ENCODE measurements at regions not wholly inside any gene's neighbourhood (a gene's known extent, or its start where the extent isn't known, plus 50 kb on each side); places are given as distances from the start of the nearest gene placed in this dataset.
"Not testable (repeated sequence)": the region's sequence is repeated elsewhere in the genome, so short reads cannot be mapped to it uniquely, and the experiment has no call there.

- no peaks in the 10 kb centered on the region for H3K36me3 Mint-ChIP-seq (ENCODE audit: low read depth)
- ATAC-seq (replicated peaks), result no peak
- no peaks in the 10 kb centered on the region for H3K4me1 Mint-ChIP-seq
- H3K27ac Mint-ChIP-seq, result no peak overlapping the region
- no peaks in the 10 kb centered on the region for H3K9me3 Mint-ChIP-seq
- no peak overlapping the region for H3K4me3 Mint-ChIP-seq
- no peaks in the 10 kb centered on the region for H3K27me3 Mint-ChIP-seq
Measured at GRCh38 chr5:28296254-28297013, 1258.0 kb upstream of the CDH9 start.

- not testable (repeated sequence) for H3K36me3 Mint-ChIP-seq (ENCODE audit: low read depth); H3K9me3 Mint-ChIP-seq; H3K4me1 Mint-ChIP-seq; H3K4me3 Mint-ChIP-seq; H3K27me3 Mint-ChIP-seq; ATAC-seq (replicated peaks); H3K27ac Mint-ChIP-seq
Measured at GRCh38 chr5:28287021-28287420, 1248.6 kb upstream of the CDH9 start.

- Mint-ChIP-seq H3K27me3 (no peaks in the 10 kb centered on the region), H3K4me1 (no peaks in the 10 kb centered on the region)
- no peak for ATAC-seq (replicated peaks)
Measured at GRCh38 chr5:28286566-28286965, 1248.2 kb upstream of the CDH9 start.

GRCh38 chr5:28284788-28285187 is 1246.4 kb upstream of the CDH9 start:
- Mint-ChIP-seq H3K27ac (no peak overlapping the region), H3K36me3 (ENCODE audit: low read depth) (no peaks in the 10 kb centered on the region), H3K27me3 (no peaks in the 10 kb centered on the region), H3K9me3 (peaks cover 4% of the 10 kb centered on the region), H3K4me1 (no peaks in the 10 kb centered on the region), H3K4me3 (no peak overlapping the region)
- no peak for ATAC-seq (replicated peaks)

More at GRCh38 chr5:28286566-28286965, 1248.2 kb upstream of the CDH9 start:
- Mint-ChIP-seq H3K4me3 (no peak overlapping the region), H3K36me3 (ENCODE audit: low read depth) (no peaks in the 10 kb centered on the region), H3K9me3 (peaks cover 4% of the 10 kb centered on the region), H3K27ac (no peak overlapping the region)

DNA sequence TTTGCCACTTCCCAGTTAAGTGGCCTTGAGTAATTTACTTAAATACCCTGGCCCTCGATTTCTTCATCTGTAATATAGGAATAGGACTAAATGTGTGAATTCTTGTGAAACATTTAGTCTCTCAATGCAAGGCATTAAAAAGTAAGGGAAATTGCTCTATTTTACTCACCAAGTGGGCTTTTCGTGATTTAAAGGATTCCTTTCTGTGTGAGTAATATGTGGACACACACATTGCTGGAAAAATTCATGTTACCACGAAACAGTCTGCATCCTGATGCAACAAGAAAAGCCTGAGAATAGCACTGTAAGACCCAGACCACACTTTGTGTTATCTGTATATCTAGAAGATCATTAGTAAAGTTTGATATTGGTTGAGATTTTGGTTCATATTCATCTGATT is 1243.0 kb upstream of the CDH9 start:
- ATAC-seq (replicated peaks), result no peak
- Mint-ChIP-seq H3K36me3 (ENCODE audit: low read depth) (no peaks in the 10 kb centered on the region), H3K27me3 (no peaks in the 10 kb centered on the region), H3K9me3 (no peaks in the 10 kb centered on the region), H3K27ac (no peak overlapping the region), H3K4me1 (no peaks in the 10 kb centered on the region), H3K4me3 (no peak overlapping the region)

GRCh38 chr5:28275931-28276330 is 1237.5 kb upstream of the CDH9 start:
- ATAC-seq (replicated peaks), result no peak
- Mint-ChIP-seq H3K4me1 (no peaks in the 10 kb centered on the region), H3K27me3 (no peaks in the 10 kb centered on the region), H3K9me3 (no peaks in the 10 kb centered on the region), H3K4me3 (no peak overlapping the region), H3K36me3 (ENCODE audit: low read depth) (no peaks in the 10 kb centered on the region), H3K27ac (no peak overlapping the region)

DNA sequence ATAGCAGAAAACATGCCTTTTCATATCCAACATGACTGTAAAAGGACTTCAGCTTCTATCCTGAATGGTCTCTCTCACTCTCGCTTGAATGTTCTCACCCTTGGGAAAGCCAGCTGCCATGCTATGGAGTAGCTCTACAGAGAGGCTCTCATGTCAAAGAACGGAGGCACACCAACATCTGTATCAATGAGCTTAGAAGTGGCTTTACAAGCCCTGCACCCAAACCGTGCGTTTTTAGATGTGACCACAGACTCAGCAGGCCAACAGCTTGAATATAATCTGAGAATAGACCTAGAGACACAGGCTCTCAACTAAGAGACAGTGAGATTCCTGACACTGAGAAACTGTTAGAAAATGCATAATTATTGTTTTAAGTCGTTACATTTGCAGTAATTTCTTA is 1231.6 kb upstream of the CDH9 start:
- Mint-ChIP-seq H3K27ac (no peak overlapping the region), H3K36me3 (ENCODE audit: low read depth) (no peaks in the 10 kb centered on the region), H3K4me3 (no peak overlapping the region), H3K9me3 (peaks cover 20% of the 10 kb centered on the region), H3K27me3 (no peaks in the 10 kb centered on the region), H3K4me1 (no peaks in the 10 kb centered on the region)
- no peak for ATAC-seq (replicated peaks)

DNA sequence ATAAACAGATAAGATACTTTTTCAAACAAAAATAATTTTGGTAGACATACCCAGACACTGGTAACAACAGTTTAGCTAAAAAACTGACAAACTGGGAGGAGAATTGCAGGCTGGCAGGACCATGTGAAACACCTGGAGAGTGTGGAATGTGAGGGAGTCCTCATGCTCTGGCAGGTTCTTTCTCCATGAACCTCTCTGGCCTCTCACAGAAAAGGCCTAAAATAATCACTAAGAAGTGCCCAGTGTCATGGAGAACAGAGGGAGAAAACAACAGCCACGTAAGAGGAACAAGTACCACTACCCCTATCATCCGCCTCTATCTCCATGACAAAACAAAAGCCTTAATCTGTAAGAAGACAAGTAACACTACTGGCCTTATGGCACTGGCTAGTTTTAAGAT is 1227.5 kb upstream of the CDH9 start:
- peaks cover 20% of the 10 kb centered on the region for H3K9me3 Mint-ChIP-seq
- no peak overlapping the region for H3K4me3 Mint-ChIP-seq
- no peak overlapping the region for H3K27ac Mint-ChIP-seq
- no peaks in the 10 kb centered on the region for H3K4me1 Mint-ChIP-seq
- H3K36me3 Mint-ChIP-seq (ENCODE audit: low read depth), result no peaks in the 10 kb centered on the region
- no peak for ATAC-seq (replicated peaks)
- no peaks in the 10 kb centered on the region for H3K27me3 Mint-ChIP-seq

DNA sequence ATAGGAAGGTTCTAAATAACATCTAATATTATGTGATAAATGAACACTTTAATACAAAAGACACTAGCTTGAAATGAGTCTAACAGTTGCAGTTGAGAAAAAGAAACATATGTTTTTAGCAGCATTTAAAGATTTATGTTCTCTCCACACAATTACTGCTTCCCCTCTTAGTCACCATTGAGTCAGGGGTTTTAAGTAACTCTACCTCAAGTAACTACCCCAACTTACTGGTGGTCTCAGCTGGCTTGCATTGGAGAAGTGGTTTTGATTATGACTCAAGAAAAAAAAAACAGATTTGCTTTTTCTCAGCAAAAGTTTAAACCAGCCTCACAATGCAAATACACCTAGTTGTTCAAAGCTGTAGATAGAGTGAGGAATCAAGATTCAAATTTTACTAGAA is 1216.5 kb upstream of the CDH9 start:
- Mint-ChIP-seq H3K4me1 (no peaks in the 10 kb centered on the region), H3K27ac (no peak overlapping the region), H3K9me3 (peaks cover 12% of the 10 kb centered on the region), H3K4me3 (no peak overlapping the region), H3K27me3 (no peaks in the 10 kb centered on the region), H3K36me3 (ENCODE audit: low read depth) (no peaks in the 10 kb centered on the region)
- ATAC-seq (replicated peaks), result no peak

DNA sequence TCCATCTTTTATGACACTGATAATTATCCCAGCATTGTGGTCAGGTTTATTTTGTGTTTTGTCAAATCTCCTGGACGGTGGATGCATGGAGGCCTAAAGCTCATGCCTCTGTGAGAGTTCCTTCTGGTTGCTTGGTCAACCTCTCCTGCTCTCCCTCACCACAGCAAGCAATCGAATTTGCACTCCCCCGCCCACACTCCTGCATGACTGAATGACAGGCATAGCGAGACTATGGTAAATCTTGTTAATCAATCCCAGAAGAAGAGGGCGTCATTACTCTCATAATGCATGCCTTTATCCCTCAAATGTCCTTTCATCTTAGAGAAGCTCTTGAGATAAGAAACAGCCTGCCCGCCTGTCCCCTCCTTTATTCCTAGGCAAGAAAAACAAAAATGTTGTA is 1215.0 kb upstream of the CDH9 start:
- Mint-ChIP-seq H3K9me3 (peaks cover 18% of the 10 kb centered on the region), H3K4me3 (no peak overlapping the region), H3K27ac (no peak overlapping the region), H3K27me3 (no peaks in the 10 kb centered on the region), H3K4me1 (no peaks in the 10 kb centered on the region), H3K36me3 (ENCODE audit: low read depth) (no peaks in the 10 kb centered on the region)
- ATAC-seq (replicated peaks), result no peak

DNA sequence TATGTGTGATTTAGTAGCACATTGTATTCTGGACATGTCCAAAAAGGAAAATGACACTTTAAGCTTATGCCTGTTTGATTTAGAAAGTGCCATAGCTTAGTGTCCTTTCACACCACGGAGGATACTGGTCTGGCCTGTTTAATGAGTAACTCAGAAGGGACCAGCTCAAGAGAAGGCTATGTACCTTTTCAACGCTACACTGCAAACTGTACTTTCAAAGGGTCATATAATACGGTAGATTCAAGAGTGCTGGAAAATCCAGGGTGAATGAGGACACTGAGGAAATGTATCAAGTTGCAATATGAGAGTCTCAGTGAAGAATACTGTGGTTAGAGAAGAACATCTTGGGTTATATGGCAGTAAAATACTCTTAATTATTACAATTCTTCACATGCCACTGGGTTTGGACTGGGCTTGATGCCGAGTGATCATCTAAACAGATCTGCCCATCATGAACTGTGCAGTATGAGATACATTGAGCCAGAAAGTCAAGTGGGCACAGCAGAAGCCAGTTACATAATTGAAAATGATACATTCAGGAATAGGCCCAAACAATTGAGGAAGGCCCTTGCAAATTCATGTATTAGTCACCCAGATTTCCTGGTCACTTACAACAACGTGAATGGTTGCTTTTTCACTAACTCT is 1211.5 kb upstream of the CDH9 start:
- Mint-ChIP-seq H3K27me3 (no peaks in the 10 kb centered on the region), H3K4me3 (no peak overlapping the region), H3K36me3 (ENCODE audit: low read depth) (no peaks in the 10 kb centered on the region), H3K27ac (no peak overlapping the region), H3K9me3 (peaks cover 23% of the 10 kb centered on the region), H3K4me1 (no peaks in the 10 kb centered on the region)
- no peak for ATAC-seq (replicated peaks)

DNA sequence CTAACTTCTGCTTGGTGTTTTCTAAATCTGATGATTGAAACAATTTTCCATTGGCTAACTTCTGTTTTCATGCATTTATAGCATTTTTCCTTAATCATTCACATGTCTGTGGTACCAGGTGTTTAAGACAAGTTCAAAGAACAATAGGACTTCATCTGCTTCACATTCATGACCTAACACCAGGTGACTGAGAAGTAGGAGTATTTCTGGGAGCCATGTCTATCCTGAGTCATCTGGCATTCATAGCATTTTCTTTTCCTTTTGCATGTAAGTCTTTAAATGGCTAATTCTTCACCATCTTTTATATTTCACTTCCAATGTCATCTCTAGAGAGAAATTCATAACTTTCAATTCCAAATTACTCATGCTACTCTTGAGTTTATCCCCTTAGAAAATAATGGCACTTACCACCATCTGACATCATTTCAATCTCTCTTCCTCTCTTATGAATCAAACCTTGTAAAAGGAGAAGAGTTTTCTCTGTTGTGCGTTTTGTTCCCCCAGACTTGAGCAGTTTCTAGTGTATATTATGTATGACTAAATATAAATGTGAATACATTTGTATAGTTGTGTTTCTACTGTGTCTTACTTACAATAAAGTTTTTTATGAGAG is 1196.1 kb upstream of the CDH9 start:
- H3K9me3 Mint-ChIP-seq, result peaks cover 4% of the 10 kb centered on the region
- H3K36me3 Mint-ChIP-seq (ENCODE audit: low read depth), result no peaks in the 10 kb centered on the region
- H3K27me3 Mint-ChIP-seq, result no peaks in the 10 kb centered on the region
- ATAC-seq (replicated peaks), result peak; percentile 88
- H3K4me3 Mint-ChIP-seq, result no peak overlapping the region
- H3K27ac Mint-ChIP-seq, result no peak overlapping the region
- no peaks in the 10 kb centered on the region for H3K4me1 Mint-ChIP-seq

DNA sequence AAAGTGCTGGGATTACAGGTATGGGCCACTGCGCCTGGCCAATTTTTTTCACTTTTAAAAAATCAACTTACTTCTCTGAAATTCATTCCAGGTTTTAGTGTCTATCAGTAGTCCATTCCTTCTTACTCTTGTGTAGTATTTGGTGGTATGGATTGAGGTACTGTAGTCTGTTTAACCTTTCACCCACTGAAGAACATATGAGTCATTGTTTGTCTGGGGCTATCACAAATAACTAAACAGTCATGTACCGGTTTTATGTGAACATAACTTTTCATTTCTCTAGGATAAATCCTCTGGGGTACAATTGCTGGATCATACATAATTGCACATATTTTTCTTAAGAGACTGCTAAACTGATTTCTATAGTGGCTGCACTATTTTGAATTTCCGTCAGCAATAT is 1188.0 kb upstream of the CDH9 start:
- H3K27me3 Mint-ChIP-seq, result no peaks in the 10 kb centered on the region
- no peak overlapping the region for H3K27ac Mint-ChIP-seq
- H3K4me3 Mint-ChIP-seq, result no peak overlapping the region
- peaks cover 13% of the 10 kb centered on the region for H3K9me3 Mint-ChIP-seq
- ATAC-seq (replicated peaks), result no peak
- no peaks in the 10 kb centered on the region for H3K36me3 Mint-ChIP-seq (ENCODE audit: low read depth)
- no peaks in the 10 kb centered on the region for H3K4me1 Mint-ChIP-seq

DNA sequence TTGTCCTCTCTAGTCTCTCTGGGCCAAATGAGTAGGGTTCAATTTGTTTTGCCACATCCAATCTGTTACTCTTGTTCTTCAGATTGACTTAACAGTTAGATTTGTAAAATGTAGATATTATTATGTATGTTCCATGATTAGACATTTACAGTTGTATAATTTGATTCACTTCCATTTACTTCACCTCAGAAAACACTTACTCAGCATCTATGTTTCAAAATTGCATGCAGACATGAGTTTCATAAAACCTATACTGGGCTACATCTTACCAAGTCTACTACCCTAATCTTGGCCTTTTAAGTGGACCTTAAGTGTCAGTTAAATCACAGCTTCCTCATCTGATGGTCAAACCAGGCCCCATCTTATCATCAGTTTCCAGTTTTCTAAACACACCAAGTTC is 1181.2 kb upstream of the CDH9 start:
- H3K27ac Mint-ChIP-seq, result no peak overlapping the region
- ATAC-seq (replicated peaks), result no peak
- H3K4me1 Mint-ChIP-seq, result no peaks in the 10 kb centered on the region
- no peaks in the 10 kb centered on the region for H3K36me3 Mint-ChIP-seq (ENCODE audit: low read depth)
- no peak overlapping the region for H3K4me3 Mint-ChIP-seq
- H3K27me3 Mint-ChIP-seq, result no peaks in the 10 kb centered on the region
- H3K9me3 Mint-ChIP-seq, result peaks cover 7% of the 10 kb centered on the region

- peaks cover 7% of the 10 kb centered on the region for H3K9me3 Mint-ChIP-seq
- no peaks in the 10 kb centered on the region for H3K4me1 Mint-ChIP-seq
- no peaks in the 10 kb centered on the region for H3K36me3 Mint-ChIP-seq (ENCODE audit: low read depth)
- no peak overlapping the region for H3K4me3 Mint-ChIP-seq
- no peak overlapping the region for H3K27ac Mint-ChIP-seq
- no peak for ATAC-seq (replicated peaks)
- H3K27me3 Mint-ChIP-seq, result no peaks in the 10 kb centered on the region
Measured at GRCh38 chr5:28217695-28218094, 1179.3 kb upstream of the CDH9 start.
